WTC11 (cell line): ENCODE measurements at regions not wholly inside any gene's neighbourhood (a gene's known extent, or its start where the extent isn't known, plus 50 kb on each side); places are given as distances from the start of the nearest gene placed in this dataset.
"Not testable (repeated sequence)": the region's sequence is repeated elsewhere in the genome, so short reads cannot be mapped to it uniquely, and the experiment has no call there.

ENCODE experiments used
- ATAC-seq: fragments of 200-7000 bp; cut with Tn5 transposase; 2 replicates; pipeline ENCODE4 v1.10.0; 2021; ENCODE audit warnings: mild to moderate bottlenecking, moderate library complexity
- CTCF ChIA-PET: fragments of 300-600 bp; sonication (Branson Sonifier 250); formaldehyde crosslinking; loops from one replicate; lab custom pipeline; 2021; ENCODE audit warnings: antibody characterized with exemption; lab: Charles Lee
- POLR2A ChIA-PET: fragments of 350-600 bp; sonication (Branson Sonifier 250); formaldehyde crosslinking; loops from one replicate; lab custom pipeline; 2021; ENCODE audit warnings: antibody characterized with exemption; lab: Charles Lee
- DNase-seq: peaks from one replicate; pipeline ENCODE4 v3.0.0; 2021; ENCODE audit warnings: low spot score
- H3K27ac Mint-ChIP-seq: 2 replicates; pipeline ENCODE4 v1.8.0; 2021; ENCODE audit warnings: mixed read lengths
- H3K27me3 Mint-ChIP-seq: 2 replicates; pipeline ENCODE4 v1.8.0; 2021; ENCODE audit warnings: low read depth, mild to moderate bottlenecking, moderate library complexity, mixed read lengths
- H3K36me3 Mint-ChIP-seq: 2 replicates; pipeline ENCODE4 v1.8.0; 2021; ENCODE audit warnings: mixed read lengths
- H3K4me1 Mint-ChIP-seq: 2 replicates; pipeline ENCODE4 v1.8.0; 2022; ENCODE audit warnings: mixed read lengths
- H3K4me3 Mint-ChIP-seq: 2 replicates; pipeline ENCODE4 v1.8.0; 2021; ENCODE audit warnings: mild to moderate bottlenecking, moderate library complexity, mixed read lengths
- H3K9me3 Mint-ChIP-seq: 2 replicates; pipeline ENCODE4 v1.8.0; 2021; ENCODE audit warnings: mixed read lengths
- AFF4 ChIP-seq: sonication (generic); formaldehyde crosslinking; IDR thresholded peaks from 2 replicates; pipeline ENCODE4 v1.8.1; 2023; ENCODE audit warnings: mild to moderate bottlenecking, missing genetic modification reagents, borderline replicate concordance
- ATF2 ChIP-seq: sonication (generic); formaldehyde crosslinking; IDR thresholded peaks from 2 replicates; pipeline ENCODE4 v1.8.1; 2022; ENCODE audit warnings: low read depth, missing genetic modification reagents, borderline replicate concordance
- ATF6 ChIP-seq: sonication (generic); formaldehyde crosslinking; IDR thresholded peaks from 2 replicates; pipeline ENCODE4 v1.8.1; 2023; ENCODE audit warnings: mild to moderate bottlenecking, missing genetic modification reagents
- CREB1 ChIP-seq: sonication (generic); formaldehyde crosslinking; IDR thresholded peaks from 2 replicates; pipeline ENCODE4 v1.8.0; 2023; ENCODE audit warnings: mild to moderate bottlenecking, missing genetic modification reagents
- E2F1 ChIP-seq: sonication (generic); formaldehyde crosslinking; IDR thresholded peaks from 2 replicates; pipeline ENCODE4 v1.8.0; 2022; ENCODE audit warnings: mild to moderate bottlenecking, missing genetic modification reagents
- EMX1 ChIP-seq: fragments of 250-450 bp; sonication (Bioruptor Pico); IDR thresholded peaks from 2 replicates; pipeline ENCODE4 v1.8.0; 2021; ENCODE audit warnings: mild to moderate bottlenecking
- NFYB ChIP-seq: sonication (generic); formaldehyde crosslinking; conservative IDR thresholded peaks from 2 replicates; pipeline ENCODE4 v1.8.0; 2022; ENCODE audit warnings: low read depth, missing genetic modification reagents
- TCF7 ChIP-seq: sonication (generic); formaldehyde crosslinking; IDR thresholded peaks from 2 replicates; pipeline ENCODE4 v1.8.0; 2022; ENCODE audit warnings: mild to moderate bottlenecking, low read depth, missing genetic modification reagents, moderate library complexity
- ZNF263 ChIP-seq: sonication (generic); formaldehyde crosslinking; IDR thresholded peaks from 2 replicates; pipeline ENCODE4 v1.8.1; 2022; ENCODE audit warnings: low read depth, mild to moderate bottlenecking, moderate library complexity, missing genetic modification reagents
- ZNF317 ChIP-seq: sonication (generic); formaldehyde crosslinking; IDR thresholded peaks from 2 replicates; pipeline ENCODE4 v1.8.1; 2023; ENCODE audit warnings: low read depth, mild to moderate bottlenecking, moderate library complexity, missing genetic modification reagents, borderline replicate concordance
- TF ChIP-seq, protein P1 (sequence below): fragments of 250-450 bp; sonication (Bioruptor Pico); IDR thresholded peaks from 2 replicates; pipeline ENCODE4 v2.1.2; 2022; ENCODE audit warnings: mild to moderate bottlenecking, moderate library complexity
- TF ChIP-seq, protein P2 (sequence below): sonication (generic); formaldehyde crosslinking; conservative IDR thresholded peaks from 2 replicates; pipeline ENCODE4 v1.8.1; 2023; ENCODE audit warnings: mild to moderate bottlenecking, low read depth, missing genetic modification reagents, moderate library complexity

DNA sequence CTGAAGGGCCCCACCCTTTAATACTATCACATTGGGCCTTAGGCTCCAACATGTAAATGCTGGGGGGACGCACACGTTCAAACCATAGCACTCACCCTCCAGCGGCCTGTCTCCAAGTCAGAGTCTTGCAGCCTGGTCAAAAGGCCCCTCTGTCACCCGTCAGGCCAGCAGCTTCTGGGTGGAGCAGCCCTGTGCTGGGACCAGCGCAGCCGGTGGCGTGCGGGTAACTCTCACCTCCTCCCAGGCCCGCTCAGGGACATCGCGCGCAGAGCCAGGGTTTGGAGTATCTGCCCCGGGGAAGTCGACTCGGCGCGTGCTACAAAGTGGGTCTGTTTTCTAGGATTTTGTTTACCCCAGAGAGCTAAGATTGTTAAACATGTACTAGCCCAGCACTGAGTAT, 93.0 kb upstream of the COL5A1 start:
- Mint-ChIP-seq H3K27me3 (no peaks in the 10 kb centered on the region), H3K4me3 (no peak overlapping the region), H3K4me1 (peaks cover 11% of the 10 kb centered on the region), H3K9me3 (peaks cover 4% of the 10 kb centered on the region), H3K36me3 (no peaks in the 10 kb centered on the region), H3K27ac (no peak overlapping the region)
- DNase-seq: no peak
- ChIA-PET CTCF (no interaction called here), POLR2A (no interaction called here)
- TF ChIP-seq ATF6 (CRISPR knock-in tag): no peak
- TF ChIP-seq E2F1 (CRISPR knock-in tag): no peak
- ATAC-seq: no peak

DNA sequence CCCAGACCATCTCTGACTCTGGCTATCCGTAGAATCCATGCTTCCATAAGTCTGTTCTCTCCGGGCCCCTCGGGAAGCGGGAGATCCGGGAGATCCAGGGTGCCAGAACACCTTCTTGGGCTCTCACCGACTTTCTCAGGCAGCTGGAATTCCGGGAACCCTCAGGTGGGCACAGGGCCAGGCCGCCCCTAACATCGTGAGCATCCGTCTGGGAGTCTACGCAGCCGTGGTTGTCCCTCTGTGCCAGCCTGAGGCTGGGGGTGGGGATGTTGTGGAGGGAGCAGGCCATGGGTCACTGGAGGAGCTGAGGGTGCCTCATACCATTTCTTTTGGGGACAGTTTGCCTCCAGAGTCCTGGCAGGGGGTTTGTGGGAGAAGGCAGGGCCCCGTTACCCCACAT, 92.3 kb upstream of the COL5A1 start:
- ChIA-PET CTCF (no interaction called here), POLR2A (no interaction called here)
- Mint-ChIP-seq H3K9me3 (peaks cover 4% of the 10 kb centered on the region), H3K27me3 (no peaks in the 10 kb centered on the region), H3K4me1 (peaks cover 8% of the 10 kb centered on the region), H3K4me3 (no peak overlapping the region), H3K36me3 (no peaks in the 10 kb centered on the region), H3K27ac (no peak overlapping the region)
- ATAC-seq: no peak
- TF ChIP-seq EMX1 (CRISPR knock-in tag): no peak
- TF ChIP-seq, protein P1, sequence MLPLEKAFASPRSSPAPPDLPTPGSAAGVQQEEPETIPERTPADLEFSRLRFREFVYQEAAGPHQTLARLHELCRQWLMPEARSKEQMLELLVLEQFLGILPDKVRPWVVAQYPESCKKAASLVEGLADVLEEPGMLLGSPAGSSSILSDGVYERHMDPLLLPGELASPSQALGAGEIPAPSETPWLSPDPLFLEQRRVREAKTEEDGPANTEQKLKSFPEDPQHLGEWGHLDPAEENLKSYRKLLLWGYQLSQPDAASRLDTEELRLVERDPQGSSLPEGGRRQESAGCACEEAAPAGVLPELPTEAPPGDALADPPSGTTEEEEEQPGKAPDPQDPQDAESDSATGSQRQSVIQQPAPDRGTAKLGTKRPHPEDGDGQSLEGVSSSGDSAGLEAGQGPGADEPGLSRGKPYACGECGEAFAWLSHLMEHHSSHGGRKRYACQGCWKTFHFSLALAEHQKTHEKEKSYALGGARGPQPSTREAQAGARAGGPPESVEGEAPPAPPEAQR: no peak
- DNase-seq: no peak

GRCh38 chr9:134550081-134550480, 91.5 kb upstream of the COL5A1 start:
- H3K9me3 Mint-ChIP-seq, ATAC-seq: not testable (repeated sequence)

DNA sequence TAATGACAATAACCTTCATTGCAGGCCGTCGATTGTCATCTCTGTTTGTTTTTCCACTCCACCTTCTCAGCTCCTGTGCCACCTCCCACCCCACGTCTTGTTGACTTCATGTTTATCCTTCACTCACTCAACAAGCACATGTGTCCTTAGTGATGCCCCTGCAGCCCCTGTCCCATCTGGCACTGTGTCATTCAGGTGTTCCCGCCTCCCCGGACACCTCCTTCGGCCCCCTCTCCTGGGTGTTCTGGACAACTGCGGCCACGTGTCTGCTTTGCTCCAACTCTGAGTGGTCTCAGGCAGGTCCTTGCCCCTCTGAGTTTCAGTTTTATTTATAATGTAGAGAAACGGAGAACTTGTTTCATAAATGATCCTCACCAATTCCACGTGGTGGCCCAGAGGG, 91.0 kb upstream of the COL5A1 start:
- H3K36me3 Mint-ChIP-seq: no peaks in the 10 kb centered on the region
- no peaks in the 10 kb centered on the region for H3K27me3 Mint-ChIP-seq
- H3K4me3 Mint-ChIP-seq: no peak overlapping the region
- ChIA-PET CTCF (no interaction called here), POLR2A (no interaction called here)
- 0 out of 2 replicates have a peak, but pooled peaks cover 2% of the 10 kb centered on the region for H3K4me1 Mint-ChIP-seq
- H3K27ac Mint-ChIP-seq: no peak overlapping the region
- ATAC-seq (peak; percentile 54), DNase-seq (peak; percentile 34)
- peaks cover 4% of the 10 kb centered on the region for H3K9me3 Mint-ChIP-seq
- TF ChIP-seq TCF7 (CRISPR knock-in tag) (no peak), ATF2 (CRISPR knock-in tag) (no peak), ZNF317 (CRISPR knock-in tag) (no peak), NFYB (CRISPR knock-in tag) (no peak), ATF6 (CRISPR knock-in tag) (no peak), CREB1 (CRISPR knock-in tag) (no peak), AFF4 (CRISPR knock-in tag) (no peak), ZNF263 (CRISPR knock-in tag) (no peak)
- TF ChIP-seq, protein P2, sequence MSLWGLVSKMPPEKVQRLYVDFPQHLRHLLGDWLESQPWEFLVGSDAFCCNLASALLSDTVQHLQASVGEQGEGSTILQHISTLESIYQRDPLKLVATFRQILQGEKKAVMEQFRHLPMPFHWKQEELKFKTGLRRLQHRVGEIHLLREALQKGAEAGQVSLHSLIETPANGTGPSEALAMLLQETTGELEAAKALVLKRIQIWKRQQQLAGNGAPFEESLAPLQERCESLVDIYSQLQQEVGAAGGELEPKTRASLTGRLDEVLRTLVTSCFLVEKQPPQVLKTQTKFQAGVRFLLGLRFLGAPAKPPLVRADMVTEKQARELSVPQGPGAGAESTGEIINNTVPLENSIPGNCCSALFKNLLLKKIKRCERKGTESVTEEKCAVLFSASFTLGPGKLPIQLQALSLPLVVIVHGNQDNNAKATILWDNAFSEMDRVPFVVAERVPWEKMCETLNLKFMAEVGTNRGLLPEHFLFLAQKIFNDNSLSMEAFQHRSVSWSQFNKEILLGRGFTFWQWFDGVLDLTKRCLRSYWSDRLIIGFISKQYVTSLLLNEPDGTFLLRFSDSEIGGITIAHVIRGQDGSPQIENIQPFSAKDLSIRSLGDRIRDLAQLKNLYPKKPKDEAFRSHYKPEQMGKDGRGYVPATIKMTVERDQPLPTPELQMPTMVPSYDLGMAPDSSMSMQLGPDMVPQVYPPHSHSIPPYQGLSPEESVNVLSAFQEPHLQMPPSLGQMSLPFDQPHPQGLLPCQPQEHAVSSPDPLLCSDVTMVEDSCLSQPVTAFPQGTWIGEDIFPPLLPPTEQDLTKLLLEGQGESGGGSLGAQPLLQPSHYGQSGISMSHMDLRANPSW: no peak

More at GRCh38 chr9:134550081-134550480, 91.5 kb upstream of the COL5A1 start:
- H3K4me1 Mint-ChIP-seq, DNase-seq, CTCF ChIA-PET, H3K27me3 Mint-ChIP-seq, H3K36me3 Mint-ChIP-seq, POLR2A ChIA-PET, H3K27ac Mint-ChIP-seq, H3K4me3 Mint-ChIP-seq: not testable (repeated sequence)
